HEK293T (cell line): ENCODE measurements at regions not wholly inside any gene's neighbourhood (a gene's known extent, or its start where the extent isn't known, plus 50 kb on each side); places are given as distances from the start of the nearest gene placed in this dataset.

Experiments used
- CTCF ChIA-PET: fragments of 350-600 bp; formaldehyde crosslinking; extraction: SDS; loops from one replicate; lab custom pipeline; 2021; ENCODE audit warnings: antibody characterized with exemption, inconsistent platforms; lab: Yijun Ruan, JAX
- POLR2A ChIA-PET: fragments of 350-600 bp; formaldehyde crosslinking; extraction: SDS; loops from one replicate; lab custom pipeline; 2020; ENCODE audit warnings: antibody characterized with exemption, inconsistent platforms; lab: Yijun Ruan, JAX
- DNase-seq: peaks from one replicate; pipeline ENCODE4 v3.0.0; 2012; ENCODE audit warnings: mixed read lengths; ENCODE audit errors: extremely low spot score
- ARNT ChIP-seq: fragments of 450-650 bp; IDR thresholded peaks from 2 replicates; pipeline ENCODE4 v1.6.1; 2017; ENCODE audit warnings: mild to moderate bottlenecking
- BHLHE40 ChIP-seq: fragments of 450-650 bp; IDR thresholded peaks from 2 replicates; pipeline ENCODE4 v1.6.1; 2016; ENCODE audit warnings: mild to moderate bottlenecking, moderate library complexity, borderline replicate concordance
- CTBP1 ChIP-seq: fragments of 450-650 bp; IDR thresholded peaks from 2 replicates; pipeline ENCODE4 v1.6.1; 2016; ENCODE audit warnings: borderline replicate concordance
- ELF4 ChIP-seq: fragments of 450-650 bp; IDR thresholded peaks from 2 replicates; pipeline ENCODE4 v1.6.1; 2017; ENCODE audit warnings: antibody characterized with exemption
- FOXA1 ChIP-seq: fragments of 450-650 bp; IDR thresholded peaks from 2 replicates; pipeline ENCODE4 v1.6.1; 2016; ENCODE audit warnings: mild to moderate bottlenecking
- FOXK2 ChIP-seq: fragments of 450-650 bp; IDR thresholded peaks from 2 replicates; pipeline ENCODE4 v1.6.1; 2016; ENCODE audit warnings: mild to moderate bottlenecking
- FOXM1 ChIP-seq: fragments of 450-650 bp; IDR thresholded peaks from 2 replicates; pipeline ENCODE4 v1.6.1; 2017; ENCODE audit warnings: mild to moderate bottlenecking, borderline replicate concordance
- HDGF ChIP-seq: fragments of 450-650 bp; IDR thresholded peaks from 2 replicates; pipeline ENCODE4 v1.6.1; 2017; ENCODE audit warnings: antibody characterized with exemption, borderline replicate concordance
- L3MBTL2 ChIP-seq: fragments of 450-650 bp; conservative IDR thresholded peaks from 2 replicates; pipeline ENCODE4 v1.6.1; 2016; ENCODE audit warnings: mild to moderate bottlenecking
- LEF1 ChIP-seq: fragments of 450-650 bp; IDR thresholded peaks from 2 replicates; pipeline ENCODE4 v1.6.1; 2017; ENCODE audit warnings: mild to moderate bottlenecking, borderline replicate concordance
- NFRKB ChIP-seq: fragments of 450-650 bp; IDR thresholded peaks from 2 replicates; pipeline ENCODE4 v1.6.1; 2016; ENCODE audit warnings: mild to moderate bottlenecking, moderate library complexity
- SP1 ChIP-seq: fragments of 450-650 bp; IDR thresholded peaks from 2 replicates; pipeline ENCODE4 v1.6.1; 2017
- SUZ12 ChIP-seq: fragments of 450-650 bp; IDR thresholded peaks from 2 replicates; pipeline ENCODE4 v1.6.1; 2016; ENCODE audit warnings: mild to moderate bottlenecking
- TARDBP ChIP-seq: fragments of 450-650 bp; IDR thresholded peaks from 2 replicates; pipeline ENCODE4 v1.6.1; 2016
- ZNF384 ChIP-seq: fragments of 450-650 bp; IDR thresholded peaks from 2 replicates; pipeline ENCODE4 v1.6.1; 2016
- TF ChIP-seq, protein P1 (sequence below): fragments of 450-650 bp; IDR thresholded peaks from 2 replicates; pipeline ENCODE4 v1.6.1; 2016

GRCh38 chr2:12498704-12499103, 218.0 kb upstream of the TRIB2 start:
- CTCF ChIA-PET = no interaction called here
- DNase-seq = no peak
- TF ChIP-seq CTBP1 (no peak), TARDBP (no peak), LEF1 (no peak), FOXK2 (no peak), SUZ12 (no peak)
- TF ChIP-seq, protein P1, sequence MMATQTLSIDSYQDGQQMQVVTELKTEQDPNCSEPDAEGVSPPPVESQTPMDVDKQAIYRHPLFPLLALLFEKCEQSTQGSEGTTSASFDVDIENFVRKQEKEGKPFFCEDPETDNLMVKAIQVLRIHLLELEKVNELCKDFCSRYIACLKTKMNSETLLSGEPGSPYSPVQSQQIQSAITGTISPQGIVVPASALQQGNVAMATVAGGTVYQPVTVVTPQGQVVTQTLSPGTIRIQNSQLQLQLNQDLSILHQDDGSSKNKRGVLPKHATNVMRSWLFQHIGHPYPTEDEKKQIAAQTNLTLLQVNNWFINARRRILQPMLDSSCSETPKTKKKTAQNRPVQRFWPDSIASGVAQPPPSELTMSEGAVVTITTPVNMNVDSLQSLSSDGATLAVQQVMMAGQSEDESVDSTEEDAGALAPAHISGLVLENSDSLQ = no peak
- POLR2A ChIA-PET = no interaction called here

DNA sequence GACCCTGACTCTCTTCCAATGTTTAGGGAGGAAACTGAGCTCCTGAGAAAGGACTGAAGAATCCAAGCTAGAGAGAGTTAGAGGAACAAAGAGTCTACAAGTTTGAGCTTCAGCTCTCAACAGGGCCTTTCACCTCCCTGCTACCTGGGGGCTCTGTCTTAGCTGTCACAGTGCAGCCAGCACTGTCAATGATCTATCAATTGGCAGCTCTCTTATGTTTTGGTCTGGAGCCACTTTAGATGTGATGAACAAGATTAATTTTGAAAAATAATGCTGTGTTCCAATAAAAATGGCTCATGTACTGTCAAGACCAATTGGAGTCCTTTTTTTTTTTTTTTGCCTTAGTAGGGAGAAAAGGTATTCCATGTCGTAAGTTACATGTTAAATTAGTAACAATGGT, 215.8 kb upstream of the TRIB2 start:
- ChIA-PET CTCF (no interaction called here), POLR2A (no interaction called here)
- DNase-seq = no peak
- no peak for TF ChIP-seq NFRKB
- no peak for TF ChIP-seq FOXA1
- TF ChIP-seq ELF4 = no peak
- no peak for TF ChIP-seq BHLHE40
- no peak for TF ChIP-seq CTBP1
- no peak for TF ChIP-seq TARDBP
- TF ChIP-seq ARNT = no peak
- TF ChIP-seq HDGF = no peak
- TF ChIP-seq LEF1 = no peak
- no peak for TF ChIP-seq FOXK2
- no peak for TF ChIP-seq SP1
- no peak for TF ChIP-seq FOXM1
- TF ChIP-seq, protein P1 = no peak
- no peak for TF ChIP-seq L3MBTL2
- no peak for TF ChIP-seq ZNF384
- TF ChIP-seq SUZ12 = no peak

DNA sequence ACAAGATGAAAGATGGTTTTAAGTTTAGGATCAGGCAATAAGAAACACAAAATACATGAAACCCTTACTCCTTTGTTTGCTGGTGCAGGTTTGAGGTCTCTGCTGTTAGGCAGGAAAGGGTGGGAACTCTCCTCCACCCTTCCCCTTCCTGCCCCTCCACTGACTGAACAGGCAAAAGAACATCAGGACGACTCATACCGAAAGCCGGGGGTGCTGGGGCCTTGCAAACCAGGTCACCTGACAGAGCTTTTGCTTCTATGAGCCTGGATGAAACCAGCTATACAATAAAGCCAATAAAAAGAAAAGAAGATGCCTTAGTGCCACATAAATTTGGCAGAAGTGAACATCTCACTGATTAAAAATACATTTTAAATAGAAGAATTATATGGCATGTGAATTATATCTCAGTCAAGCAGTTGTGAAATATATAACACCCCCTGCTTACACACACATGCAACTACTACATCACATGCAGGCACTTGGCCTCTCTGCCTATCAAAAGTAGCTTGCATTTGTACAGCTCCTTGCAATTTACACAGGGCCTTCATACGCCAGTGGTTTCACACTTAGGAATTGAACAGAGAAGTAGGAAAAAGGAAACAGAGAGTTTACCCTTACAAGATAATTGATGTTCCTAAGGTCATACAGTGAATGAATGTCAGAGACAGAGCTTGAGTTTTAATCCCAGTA, 215.1 kb upstream of the TRIB2 start:
- no peak for DNase-seq
- POLR2A ChIA-PET = no interaction called here
- CTCF ChIA-PET = interaction anchor here (0.6 kb wide), 1 partner anchor 415 kb away, joined by 3 read pairs; no protein-coding TSS in a partner anchor
- TF ChIP-seq ZNF384 (no peak), TARDBP (no peak), FOXM1 (no peak), CTBP1 (no peak), ARNT (no peak), NFRKB (no peak), SUZ12 (no peak), SP1 (no peak), FOXA1 (no peak), HDGF (no peak), LEF1 (no peak), FOXK2 (no peak), L3MBTL2 (no peak), ELF4 (no peak), BHLHE40 (no peak)
- TF ChIP-seq, protein P1 = no peak

DNA sequence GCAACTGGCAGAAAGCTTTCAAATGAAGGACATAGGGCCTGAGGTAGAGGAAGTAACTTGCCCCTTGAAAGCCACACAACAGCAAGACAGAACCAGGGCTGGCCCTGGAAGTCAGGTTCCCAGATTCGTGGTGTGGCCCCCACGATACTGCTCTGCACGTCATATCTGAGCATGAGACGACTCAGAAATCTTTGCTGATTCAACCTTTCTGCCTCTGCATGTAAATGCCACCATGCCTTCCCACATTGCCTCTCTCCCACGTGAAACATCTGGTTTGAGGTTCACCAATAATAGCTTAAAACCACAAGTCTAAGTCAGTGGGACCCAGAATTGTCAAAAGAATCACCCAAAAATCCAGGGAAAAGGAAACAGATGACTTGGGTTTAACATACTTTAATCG, 214.0 kb upstream of the TRIB2 start:
- ChIA-PET POLR2A (no interaction called here), CTCF (no interaction called here)
- TF ChIP-seq, protein P1 = no peak
- TF ChIP-seq L3MBTL2 (no peak), ARNT (no peak), HDGF (no peak), ZNF384 (no peak), CTBP1 (no peak), LEF1 (no peak), SP1 (no peak), BHLHE40 (no peak), FOXM1 (no peak), SUZ12 (no peak), FOXA1 (no peak), FOXK2 (no peak), ELF4 (no peak)
- no peak for DNase-seq

DNA sequence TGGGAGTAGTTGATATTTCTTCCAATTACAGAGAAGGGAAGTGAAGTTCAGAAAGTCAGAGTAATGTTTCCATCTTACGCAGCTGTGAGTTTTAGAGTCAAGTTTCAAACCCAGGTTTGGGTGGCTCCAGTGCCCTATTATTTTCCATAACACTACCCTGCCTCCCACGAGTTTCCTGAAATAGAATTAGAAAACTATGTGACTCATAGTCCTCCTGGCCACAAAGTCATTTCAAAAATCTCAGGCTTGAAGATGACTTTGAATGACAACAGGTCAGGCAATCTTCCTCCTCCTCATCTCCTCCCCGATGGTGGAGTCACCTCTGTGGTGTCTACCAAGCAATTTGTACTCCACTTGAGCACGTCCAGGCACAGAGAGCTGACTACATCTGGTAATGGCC, 212.3 kb upstream of the TRIB2 start:
- no peak for DNase-seq
- ChIA-PET CTCF (no interaction called here), POLR2A (no interaction called here)
- TF ChIP-seq ELF4 = no peak
- TF ChIP-seq BHLHE40 = no peak
- no peak for TF ChIP-seq FOXK2
- TF ChIP-seq SUZ12 = no peak
- TF ChIP-seq TARDBP = no peak
- no peak for TF ChIP-seq FOXA1
- no peak for TF ChIP-seq NFRKB
- no peak for TF ChIP-seq FOXM1
- no peak for TF ChIP-seq SP1
- TF ChIP-seq ZNF384 = no peak
- TF ChIP-seq HDGF = no peak
- no peak for TF ChIP-seq ARNT
- no peak for TF ChIP-seq LEF1
- TF ChIP-seq L3MBTL2 = no peak
- TF ChIP-seq, protein P1 = no peak
- TF ChIP-seq CTBP1 = no peak
